NOMO-1 treated with DMSO at 0.1 percent for 48 hours (cell line): ENCODE measurements at regions not wholly inside any gene's neighbourhood (a gene's known extent, or its start where the extent isn't known, plus 50 kb on each side); places are given as distances from the start of the nearest gene placed in this dataset.

Experiments
- DNase-seq: peaks from one replicate; lab custom pipeline; 2025; ENCODE audit not compliant: unreplicated experiment; lab: John Stamatoyannopoulos, UW

- DNase-seq, result no peak
Observed at GRCh38 chr3:193187070-193187722, 53.8 kb upstream of the PLAAT1 start.

DNA sequence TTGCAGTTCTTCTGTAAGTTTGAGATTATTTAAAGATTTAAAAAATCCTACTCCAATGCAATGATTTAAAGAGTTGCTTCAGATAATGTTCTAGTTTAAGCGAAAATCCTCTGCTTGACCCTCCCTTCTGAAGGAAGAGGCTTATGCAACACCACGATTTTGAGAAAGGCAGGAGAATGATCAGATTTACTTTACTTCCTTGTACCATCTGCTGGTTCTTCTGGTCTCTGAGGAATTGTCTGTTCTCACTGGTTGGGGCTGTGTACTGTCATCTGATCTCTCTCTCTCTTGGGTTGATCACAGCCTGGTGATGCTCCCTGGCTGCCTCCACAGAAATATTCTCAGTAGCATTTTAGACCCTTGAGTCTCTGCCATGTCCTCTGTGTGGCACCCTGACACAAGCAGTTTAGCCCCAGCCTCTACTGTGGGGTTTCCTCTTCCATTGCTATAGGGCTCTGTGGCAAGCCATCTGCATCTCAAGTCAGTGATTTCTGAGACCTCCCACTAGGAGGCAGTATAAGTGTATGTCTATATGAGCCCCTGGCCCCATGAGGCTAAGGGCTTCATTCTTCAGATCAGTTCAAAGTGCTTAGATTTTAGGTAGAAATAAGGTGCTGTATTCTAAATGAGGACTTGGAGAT lies 50.8 kb upstream of the PLAAT1 start:
- DNase-seq, result peak; percentile 65
